ENCODE measurements at regions not wholly inside any gene's neighbourhood (a gene's known extent, or its start where the extent isn't known, plus 50 kb on each side); places are given as distances from the start of the nearest gene placed in this dataset.

- intact Hi-C loops (cut with micrococcal nuclease) = no loop called here
- Histone ChIP-seq H3K9ac (ENCODE audit: insufficient read depth in 1 of 2, low read depth in 2 of 2, low read length in 2 of 2) (no peak overlapping the region), H2AFZ (ENCODE audit: low read depth, low read length) (no peak overlapping the region), H3K4me1 (replicated peaks in 1 of 2; ENCODE audit: control insufficient read depth in 2 of 2, insufficient read depth in 2 of 2, low read length in 2 of 2) (no peaks in the 10 kb centered on the region), H4K20me1 (replicated peaks; ENCODE audit: control insufficient read depth, insufficient read depth, low read length) (no peaks in the 10 kb centered on the region), H3K4me3 (no peak overlapping the region), H3K36me3 (ENCODE audit: control insufficient read depth, insufficient read depth, low read length) (no peaks in the 10 kb centered on the region), H3K27ac (ENCODE audit: extremely low read depth, low read depth, low read length) (no peak overlapping the region), H3K27me3 (ENCODE audit: control insufficient read depth in 2 of 2, insufficient read depth in 2 of 2, low read length in 2 of 2) (peaks cover 0 to 11% of the 10 kb centered on the region in 2 experiments; a peak in 2 of 5 replicates), H3K9me1 (ENCODE audit: control insufficient read depth, insufficient read depth, low read length) (no peaks in the 10 kb centered on the region), H3K9me3 (replicated peaks; ENCODE audit: control insufficient read depth, insufficient read depth, low read depth, low read length) (no peaks in the 10 kb centered on the region), H3K79me2 (ENCODE audit: control insufficient read depth, insufficient read depth, low read length) (no peaks in the 10 kb centered on the region), H3K4me2 (ENCODE audit: insufficient read depth, low read length) (no peak overlapping the region)
- CTCF ChIA-PET (ENCODE audit: low intra/inter-chr PET ratio) = no interaction called here
- DNase-seq (ENCODE audit: extremely low read depth in 1 of 4, low spot score in 3 of 4) (no peak), ATAC-seq (no peak), FAIRE-seq (no peak)
- POLR2A ChIA-PET = no interaction called here
- in situ Hi-C loops (cut with MboI) = no loop called here
- WGBS (ENCODE audit: insufficient coverage, low coverage, missing lambda C conversion rate) = 0% methylated on average over 3 of the region's 10 CpGs
- TF ChIP-seq ZNF764 (CRISPR knock-in tag; IDR thresholded peaks at IDR 0.05; ENCODE audit: low read depth) (no peak), POLR2B (IDR thresholded peaks at IDR 0.05; ENCODE audit: low read depth, partially characterized antibody) (no peak)
- TF ChIP-seq, protein P1, sequence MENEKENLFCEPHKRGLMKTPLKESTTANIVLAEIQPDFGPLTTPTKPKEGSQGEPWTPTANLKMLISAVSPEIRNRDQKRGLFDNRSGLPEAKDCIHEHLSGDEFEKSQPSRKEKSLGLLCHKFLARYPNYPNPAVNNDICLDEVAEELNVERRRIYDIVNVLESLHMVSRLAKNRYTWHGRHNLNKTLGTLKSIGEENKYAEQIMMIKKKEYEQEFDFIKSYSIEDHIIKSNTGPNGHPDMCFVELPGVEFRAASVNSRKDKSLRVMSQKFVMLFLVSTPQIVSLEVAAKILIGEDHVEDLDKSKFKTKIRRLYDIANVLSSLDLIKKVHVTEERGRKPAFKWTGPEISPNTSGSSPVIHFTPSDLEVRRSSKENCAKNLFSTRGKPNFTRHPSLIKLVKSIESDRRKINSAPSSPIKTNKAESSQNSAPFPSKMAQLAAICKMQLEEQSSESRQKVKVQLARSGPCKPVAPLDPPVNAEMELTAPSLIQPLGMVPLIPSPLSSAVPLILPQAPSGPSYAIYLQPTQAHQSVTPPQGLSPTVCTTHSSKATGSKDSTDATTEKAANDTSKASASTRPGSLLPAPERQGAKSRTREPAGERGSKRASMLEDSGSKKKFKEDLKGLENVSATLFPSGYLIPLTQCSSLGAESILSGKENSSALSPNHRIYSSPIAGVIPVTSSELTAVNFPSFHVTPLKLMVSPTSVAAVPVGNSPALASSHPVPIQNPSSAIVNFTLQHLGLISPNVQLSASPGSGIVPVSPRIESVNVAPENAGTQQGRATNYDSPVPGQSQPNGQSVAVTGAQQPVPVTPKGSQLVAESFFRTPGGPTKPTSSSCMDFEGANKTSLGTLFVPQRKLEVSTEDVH (IDR thresholded peaks at IDR 0.05; ENCODE audit: low read depth, partially characterized antibody) = no peak
- no TSS peak for BruUV-seq (replicated peaks)
Observed at GRCh38 chr18:76259096-76259495, 235.9 kb downstream of the ZNF516 start.

GRCh38 chr18:76258209-76258608 lies 236.8 kb downstream of the ZNF516 start:
- DNase-seq (ENCODE audit: extremely low read depth in 1 of 4, low spot score in 3 of 4) (no peak), ATAC-seq (no peak), FAIRE-seq (no peak)
- H3K4me2 ChIP-seq (ENCODE audit: insufficient read depth, low read length) = no peak overlapping the region
- no peak overlapping the region for H3K27ac ChIP-seq (ENCODE audit: extremely low read depth, low read depth, low read length)
- no peak overlapping the region for H3K4me3 ChIP-seq
- intact Hi-C loops (cut with micrococcal nuclease) (no loop called here), in situ Hi-C loops (cut with MboI) (no loop called here)
- H3K9me1 ChIP-seq (ENCODE audit: control insufficient read depth, insufficient read depth, low read length) = no peaks in the 10 kb centered on the region
- no peaks in the 10 kb centered on the region for H3K4me1 ChIP-seq (replicated peaks in 1 of 2; ENCODE audit: control insufficient read depth in 2 of 2, insufficient read depth in 2 of 2, low read length in 2 of 2)
- H3K9me3 ChIP-seq (replicated peaks; ENCODE audit: control insufficient read depth, insufficient read depth, low read depth, low read length) = no peaks in the 10 kb centered on the region
- no TSS peak for BruUV-seq (replicated peaks)
- H3K9ac ChIP-seq (ENCODE audit: insufficient read depth in 1 of 2, low read depth in 2 of 2, low read length in 2 of 2) = no peak overlapping the region
- 0% methylated on average over 2 of the region's 2 CpGs for WGBS (ENCODE audit: insufficient coverage, low coverage, missing lambda C conversion rate)
- no peak overlapping the region for H2AFZ ChIP-seq (ENCODE audit: low read depth, low read length)
- CTCF ChIA-PET (ENCODE audit: low intra/inter-chr PET ratio) = no interaction called here
- H3K36me3 ChIP-seq (ENCODE audit: control insufficient read depth, insufficient read depth, low read length) = no peaks in the 10 kb centered on the region
- no peaks in the 10 kb centered on the region for H4K20me1 ChIP-seq (replicated peaks; ENCODE audit: control insufficient read depth, insufficient read depth, low read length)
- POLR2A ChIA-PET = interaction anchor here (0.7 kb wide), 1 partner anchor 17 kb away, joined by 3 read pairs; no protein-coding TSS in a partner anchor
- H3K27me3 ChIP-seq (ENCODE audit: control insufficient read depth in 2 of 2, insufficient read depth in 2 of 2, low read length in 2 of 2) = peaks cover 0 to 11% of the 10 kb centered on the region in 2 experiments; a peak in 2 of 5 replicates
- no peaks in the 10 kb centered on the region for H3K79me2 ChIP-seq (ENCODE audit: control insufficient read depth, insufficient read depth, low read length)
- TF ChIP-seq ID3 (CRISPR knock-in tag; IDR thresholded peaks at IDR 0.05) = no peak
- TF ChIP-seq ID3 (tag; IDR thresholded peaks at IDR 0.05) = no peak
- TF ChIP-seq EP400 (IDR thresholded peaks at IDR 0.05) = no peak
- TF ChIP-seq CLOCK (CRISPR knock-in tag; IDR thresholded peaks at IDR 0.05; ENCODE audit: borderline replicate concordance) = no peak
- TF ChIP-seq KDM1A (IDR thresholded peaks at IDR 0.05) = no peak
- TF ChIP-seq TAF15 (IDR thresholded peaks at IDR 0.05; ENCODE audit: low read depth, low read length) = no peak
- TF ChIP-seq SMAD3 (CRISPR knock-in tag; conservative IDR thresholded peaks at IDR 0.05) = no peak

All from K562 (cell line).